Fibroblast of skin of right biceps (primary cell): ENCODE measurements at regions not wholly inside any gene's neighbourhood (a gene's known extent, or its start where the extent isn't known, plus 50 kb on each side); places are given as distances from the start of the nearest gene placed in this dataset.

Source experiments
- DNase-seq: peaks from one replicate; pipeline ENCODE4 v3.0.0-alpha.2; 2013

DNA sequence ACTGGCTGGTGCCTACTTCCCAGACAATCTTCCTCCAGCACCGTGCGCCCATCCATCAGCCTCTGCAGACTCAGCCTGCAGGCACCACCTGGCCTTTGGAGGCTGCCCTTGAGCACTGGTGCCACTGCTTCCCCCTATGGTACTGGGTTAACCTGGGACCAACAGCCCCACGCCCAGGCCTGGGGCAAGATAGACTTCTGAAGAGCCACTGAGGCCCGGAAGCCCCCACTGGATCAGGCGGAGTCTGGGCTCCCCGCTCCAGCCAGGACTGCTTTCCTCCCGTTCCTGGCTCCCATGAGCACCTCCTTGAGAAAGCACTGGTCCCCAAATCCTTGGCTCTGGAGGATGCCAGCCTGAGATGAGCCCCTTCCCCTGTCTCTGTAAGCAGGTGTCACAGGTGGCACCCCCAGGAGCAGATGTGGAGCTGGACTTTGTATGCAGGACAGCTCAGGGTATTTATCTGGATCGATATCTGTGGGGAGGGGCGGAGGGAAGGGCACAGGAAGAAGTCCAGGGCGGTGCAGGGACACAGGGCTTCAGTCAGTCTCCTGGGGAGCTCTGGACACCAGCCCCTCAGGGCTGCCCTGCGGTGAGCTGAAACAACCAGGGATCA, 206.5 kb upstream of the PPP2R2D start:
- DNase-seq, result no peak

DNA sequence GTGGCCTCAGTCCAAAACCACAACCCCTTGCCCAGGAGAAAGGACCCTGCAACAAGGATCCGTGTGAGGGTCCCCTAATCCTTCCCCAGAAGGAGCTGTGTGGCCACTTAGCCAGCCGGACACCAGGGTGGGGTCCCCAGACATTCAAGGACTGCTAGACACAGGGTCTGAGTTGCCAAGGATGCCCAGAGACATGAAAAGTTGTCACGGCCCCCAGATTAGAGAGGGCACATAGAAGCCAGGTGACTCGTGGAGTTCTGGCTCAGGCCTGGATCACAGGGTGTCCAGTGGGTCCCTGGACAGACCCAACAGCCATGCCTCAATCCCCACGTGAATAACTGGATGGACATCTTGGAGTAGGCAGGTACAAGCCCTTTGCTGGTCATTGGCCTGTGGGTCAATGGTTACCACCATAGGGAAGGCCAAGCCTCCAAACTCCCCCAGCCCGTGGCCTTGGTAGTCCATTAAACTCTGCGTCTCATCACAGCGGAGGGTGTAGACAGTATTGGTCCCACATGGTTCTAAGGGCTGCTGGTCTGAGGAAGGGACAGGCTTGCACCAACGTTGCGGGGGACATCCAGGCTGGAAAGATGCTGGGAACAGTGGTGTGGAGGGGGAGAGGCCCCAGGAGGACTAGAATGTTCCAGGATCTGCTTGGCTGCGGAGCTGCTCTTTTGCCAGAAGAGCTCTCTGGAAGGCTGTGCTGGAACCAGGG, 205.9 kb upstream of the PPP2R2D start:
- no peak for DNase-seq

DNA sequence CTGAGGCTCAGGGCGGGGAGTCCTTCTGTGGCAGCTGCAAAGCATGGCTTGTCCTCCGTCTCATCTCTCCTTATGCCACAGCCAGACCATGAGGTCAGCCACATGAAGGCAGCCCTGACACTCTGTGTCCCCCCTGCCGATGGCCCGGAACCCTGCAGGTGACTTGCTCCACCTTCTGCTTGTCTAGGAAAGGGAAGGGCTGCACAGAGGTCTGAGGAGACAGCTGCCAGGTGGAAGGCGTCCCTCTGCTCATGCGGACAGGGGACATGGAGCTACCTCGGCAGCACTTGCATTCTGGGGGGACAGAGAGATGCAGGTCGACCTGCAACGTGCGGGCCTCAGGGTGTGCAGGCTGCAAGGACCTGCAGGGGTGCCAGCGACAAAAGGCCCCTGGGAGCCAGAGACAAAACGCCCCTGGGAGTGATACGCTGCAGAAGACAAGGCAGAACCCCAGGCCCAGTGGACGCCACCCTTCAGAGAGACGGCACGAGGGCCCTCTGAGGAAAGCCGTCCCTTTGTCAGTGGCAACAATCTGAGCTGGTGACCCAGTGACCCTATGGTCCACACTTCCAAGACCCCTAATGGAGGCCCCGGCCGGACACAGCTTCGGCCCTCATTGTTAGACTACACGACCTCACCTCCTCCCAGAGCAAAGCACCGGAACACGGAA, 205.2 kb upstream of the PPP2R2D start:
- DNase-seq, result no peak

DNA sequence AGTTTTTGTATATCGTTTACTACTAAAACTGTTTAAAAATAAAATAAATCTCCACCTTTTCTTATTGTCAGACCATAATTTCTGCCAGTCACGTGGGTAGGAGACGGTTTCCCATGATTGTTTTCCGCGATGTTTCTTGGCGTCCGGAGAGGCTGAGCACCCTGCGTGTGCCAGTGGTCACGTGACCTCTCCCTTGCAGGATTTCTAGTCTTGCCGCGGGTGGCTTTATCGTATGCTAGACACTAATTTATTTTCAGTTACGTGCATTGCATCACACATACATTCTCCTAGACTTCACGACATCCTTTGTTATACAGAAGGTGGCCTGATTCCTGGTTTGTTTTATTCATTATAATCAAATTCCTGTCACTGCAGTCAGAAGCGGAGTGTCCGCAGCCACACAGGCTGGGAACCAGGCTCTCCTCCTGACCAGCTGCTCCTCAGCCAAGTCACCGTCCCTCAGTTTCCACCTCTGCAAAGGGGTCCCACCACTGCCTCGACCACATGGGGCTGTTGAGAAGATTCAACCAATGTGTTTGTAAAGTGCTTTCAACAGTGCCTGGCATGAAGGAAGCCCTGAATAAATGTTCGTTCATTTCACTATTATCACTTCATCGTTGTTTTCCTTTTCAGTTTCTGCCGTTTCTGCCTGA, 203.2 kb upstream of the PPP2R2D start:
- no peak for DNase-seq

DNA sequence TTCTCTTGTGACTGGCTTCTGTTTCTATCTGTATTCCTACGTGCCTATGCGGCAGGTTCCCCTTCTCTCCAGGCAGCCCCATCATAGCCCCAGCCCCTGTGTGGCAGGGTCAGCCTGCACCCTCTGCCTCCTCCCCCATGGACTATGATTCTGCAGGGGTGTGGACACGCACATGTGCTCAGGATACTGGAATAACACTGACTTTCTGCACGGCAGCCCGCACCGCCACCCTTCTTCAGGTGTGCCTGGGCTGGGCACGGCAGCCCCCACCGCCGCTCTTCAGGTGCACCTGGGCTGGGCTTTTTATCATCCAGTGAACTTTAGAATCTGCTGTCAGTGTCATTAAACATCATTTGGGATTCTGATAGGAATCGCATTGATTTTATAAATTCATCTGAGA, 202.6 kb upstream of the PPP2R2D start:
- no peak for DNase-seq

DNA sequence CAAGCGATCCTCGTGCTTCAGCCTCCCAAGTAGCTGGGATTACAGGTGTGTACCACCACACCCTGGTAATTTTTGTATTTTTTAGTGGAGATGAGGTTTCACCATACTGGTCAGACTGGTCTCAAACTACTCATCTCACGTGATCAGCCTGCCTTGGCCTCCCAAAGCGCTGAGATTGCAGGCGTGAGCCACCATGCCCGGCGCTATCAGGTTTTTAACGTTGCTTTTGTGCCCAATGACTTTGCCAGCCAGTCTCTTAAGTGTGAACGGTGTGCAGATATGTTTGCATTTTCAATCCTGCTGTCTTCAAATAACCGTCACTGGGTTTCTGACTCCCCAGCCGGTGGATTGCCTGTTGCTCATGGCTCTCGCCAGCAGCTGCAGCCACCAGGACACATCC, 201.8 kb upstream of the PPP2R2D start:
- no peak for DNase-seq

DNA sequence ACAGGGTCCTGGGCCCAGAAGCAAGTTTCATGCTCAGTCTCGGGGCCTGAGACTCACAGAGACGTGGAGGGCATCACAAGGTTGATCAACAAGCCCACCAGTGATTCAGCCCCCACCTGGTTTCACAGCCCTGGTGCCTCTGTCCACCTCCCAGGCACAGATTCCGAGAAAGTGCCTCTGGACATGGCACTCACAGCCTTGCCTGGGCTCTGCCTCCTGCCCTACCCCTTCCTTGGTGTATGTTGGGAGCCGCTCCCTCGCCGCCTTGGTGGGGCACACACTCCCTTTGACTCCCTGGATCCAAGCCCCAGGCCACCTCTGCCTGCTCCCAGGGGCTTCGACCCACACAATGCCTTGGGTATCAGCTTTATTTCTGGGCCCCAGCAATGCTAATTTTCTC, 200.8 kb upstream of the PPP2R2D start:
- no peak for DNase-seq

DNA sequence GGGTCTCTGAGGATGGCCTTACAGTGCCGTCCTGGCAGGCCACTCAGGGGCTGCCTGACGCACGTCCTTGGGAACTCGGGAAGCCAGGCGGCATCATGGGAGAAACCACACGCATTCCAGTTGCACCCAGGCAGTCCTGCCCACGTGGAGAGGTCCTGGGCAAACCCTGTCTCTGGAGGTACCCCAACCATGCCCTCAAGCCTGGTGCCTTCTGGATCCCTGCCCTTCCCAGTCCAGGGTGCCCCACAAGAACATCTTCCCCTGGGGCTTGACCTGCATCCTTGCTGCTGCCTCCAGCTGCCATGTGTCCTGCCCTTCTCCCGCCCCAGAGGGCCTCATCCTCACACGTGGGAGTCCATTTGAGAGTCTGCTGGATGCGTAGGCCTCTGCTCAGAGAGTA, 200.3 kb upstream of the PPP2R2D start:
- no peak for DNase-seq

DNA sequence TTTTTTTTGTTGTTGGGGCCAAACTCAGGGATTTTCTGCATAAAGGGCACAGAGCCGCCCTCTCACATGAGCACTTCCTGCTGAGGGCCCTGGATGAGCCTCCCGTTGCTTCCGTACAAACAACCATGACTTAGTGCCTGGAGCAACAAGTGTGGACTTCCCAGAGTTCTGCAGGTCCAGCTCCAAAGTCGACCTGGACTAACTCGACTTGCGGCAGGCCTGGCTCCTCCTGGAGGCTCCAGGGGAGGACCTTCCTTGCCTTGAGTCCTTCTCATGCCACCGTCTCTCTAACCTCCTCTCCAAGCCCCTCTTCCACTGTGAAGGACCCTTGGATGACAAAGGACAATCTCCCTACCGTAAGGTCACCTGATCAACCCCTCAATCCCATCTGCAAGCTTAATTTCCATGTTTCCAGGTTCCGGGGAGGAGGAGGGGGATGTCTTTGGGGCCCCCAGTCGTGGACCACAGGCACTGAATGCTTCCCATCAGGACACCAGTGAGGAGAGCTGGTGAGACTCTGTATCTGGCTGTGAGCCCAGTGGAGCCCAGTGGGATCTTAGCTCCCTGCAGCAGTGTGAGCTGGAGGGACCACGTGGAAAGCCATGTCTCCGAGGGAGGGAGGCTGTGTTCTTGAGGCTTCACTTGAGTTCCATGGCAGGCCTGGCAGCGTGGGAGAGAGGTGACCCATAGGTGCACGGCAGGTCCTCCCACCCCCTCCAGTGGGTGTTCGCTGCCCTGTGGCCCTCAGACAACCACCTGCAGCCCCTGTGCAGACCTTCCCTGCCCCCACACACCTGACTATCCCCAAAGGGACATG, 199.5 kb upstream of the PPP2R2D start:
- DNase-seq, result no peak

DNA sequence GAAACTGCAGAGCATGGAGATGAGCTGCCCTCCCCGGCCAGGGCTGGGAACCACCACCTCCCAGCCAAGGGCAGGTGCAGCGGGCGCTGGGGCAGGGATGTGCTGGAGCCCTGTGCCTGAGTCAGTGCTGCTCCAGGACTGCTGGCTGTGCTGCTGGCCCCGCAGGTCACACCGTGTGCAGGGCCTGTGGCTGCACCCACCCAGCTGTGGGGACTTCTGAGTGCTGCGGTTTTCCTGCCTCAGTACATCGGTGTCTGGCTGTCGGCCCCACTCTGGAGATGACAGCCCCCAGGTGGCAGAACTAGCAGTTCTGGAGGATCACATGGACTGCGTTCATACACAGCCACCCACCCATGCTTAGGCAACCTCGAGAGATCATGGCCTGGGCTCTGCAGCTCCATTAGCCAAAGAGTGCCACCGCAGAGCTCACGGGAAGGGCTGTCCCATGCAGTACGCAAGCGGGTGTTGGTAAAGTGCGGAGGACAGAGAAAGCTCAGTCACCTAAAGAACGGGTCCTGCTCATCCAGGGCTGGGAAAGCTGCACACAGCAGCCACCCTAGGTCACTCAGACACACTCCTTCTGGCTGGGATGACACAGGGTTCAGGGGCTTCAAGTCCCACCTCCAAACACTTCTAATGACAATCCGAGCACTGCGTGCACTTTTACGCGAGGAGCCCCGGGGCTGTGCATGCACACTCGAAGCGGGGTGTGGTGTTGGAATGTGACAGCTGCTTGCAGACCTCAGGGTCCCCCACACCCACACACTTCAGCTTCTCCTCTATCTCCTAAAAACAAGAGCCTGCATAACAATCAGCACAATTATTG, 198.1 kb upstream of the PPP2R2D start:
- no peak for DNase-seq

DNA sequence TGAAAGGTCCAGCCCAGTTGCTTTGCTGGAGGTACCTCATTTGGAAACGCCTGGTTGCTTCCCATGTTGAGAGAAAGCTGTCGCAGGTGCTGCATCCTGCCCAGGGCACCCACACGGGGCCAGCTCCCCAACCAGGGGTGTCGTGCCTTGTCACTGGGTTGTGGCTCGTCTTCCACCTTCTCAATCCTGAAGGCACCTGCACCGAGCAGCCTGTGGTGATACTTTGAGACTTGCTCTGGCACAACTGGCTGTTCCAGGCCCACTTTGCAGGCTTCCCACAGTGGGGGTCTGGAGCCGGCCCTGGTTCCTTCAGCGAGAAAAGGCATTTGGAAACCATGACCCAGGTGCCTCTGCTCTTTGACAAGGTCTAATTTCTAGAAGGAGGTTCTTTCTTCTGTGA, 197.3 kb upstream of the PPP2R2D start:
- no peak for DNase-seq

DNA sequence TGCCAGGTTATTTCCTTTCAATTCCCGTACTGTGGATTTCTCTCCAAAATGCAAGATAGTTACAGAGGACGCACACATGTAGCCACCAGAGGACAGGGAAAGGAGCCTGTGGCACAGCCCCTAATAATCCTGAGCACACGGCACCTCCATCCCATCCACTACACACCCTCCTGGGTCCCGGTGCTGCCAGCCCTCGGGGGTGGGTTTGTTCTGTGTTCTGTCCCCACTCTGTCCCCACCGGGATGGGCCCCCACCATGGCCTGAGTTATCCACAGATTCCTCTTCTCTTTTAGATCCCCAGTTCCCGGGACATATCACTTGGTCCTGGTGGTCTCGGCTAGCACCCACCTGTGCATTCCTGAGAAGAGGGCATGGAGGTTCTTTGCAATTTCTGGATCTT, 196.9 kb upstream of the PPP2R2D start:
- DNase-seq, result no peak

DNA sequence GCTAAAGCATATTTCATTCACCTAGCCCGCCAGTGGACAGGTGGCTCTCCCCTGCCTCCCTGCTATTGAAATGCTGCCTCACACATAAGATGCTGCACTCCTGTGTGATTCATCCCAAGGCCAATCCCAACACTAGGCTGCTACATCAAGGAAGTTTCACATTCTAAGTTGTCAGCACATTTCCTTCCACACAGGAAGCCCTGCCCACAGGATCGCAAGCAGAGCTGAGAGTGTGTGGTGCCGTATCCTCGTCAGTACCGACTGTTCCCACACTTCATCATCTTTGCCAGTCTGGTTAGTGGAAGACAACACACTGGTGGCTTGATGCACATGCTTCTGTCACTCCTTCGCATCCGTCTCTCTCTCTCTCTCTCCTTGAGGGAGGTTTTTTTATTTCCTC, 194.3 kb upstream of the PPP2R2D start:
- no peak for DNase-seq

DNA sequence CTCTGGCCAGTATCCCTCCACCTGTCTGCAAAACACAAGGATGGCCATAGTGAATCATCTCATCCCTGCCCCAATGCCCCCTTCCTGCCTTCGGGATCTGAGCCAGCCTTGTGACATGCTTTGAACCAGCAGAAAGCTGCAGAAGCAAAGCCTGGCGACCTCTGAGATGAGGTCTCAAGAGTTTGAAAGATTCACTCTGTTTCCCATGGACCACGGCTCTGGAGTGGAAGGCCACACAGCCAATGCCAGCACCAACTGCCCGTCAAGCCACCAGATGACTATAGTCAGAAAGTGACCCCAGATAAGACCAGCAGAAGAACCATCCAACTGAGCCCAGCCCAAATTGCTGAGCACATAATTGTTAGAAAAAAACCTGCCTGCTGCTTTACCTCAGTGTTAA, 193.9 kb upstream of the PPP2R2D start:
- no peak for DNase-seq

DNA sequence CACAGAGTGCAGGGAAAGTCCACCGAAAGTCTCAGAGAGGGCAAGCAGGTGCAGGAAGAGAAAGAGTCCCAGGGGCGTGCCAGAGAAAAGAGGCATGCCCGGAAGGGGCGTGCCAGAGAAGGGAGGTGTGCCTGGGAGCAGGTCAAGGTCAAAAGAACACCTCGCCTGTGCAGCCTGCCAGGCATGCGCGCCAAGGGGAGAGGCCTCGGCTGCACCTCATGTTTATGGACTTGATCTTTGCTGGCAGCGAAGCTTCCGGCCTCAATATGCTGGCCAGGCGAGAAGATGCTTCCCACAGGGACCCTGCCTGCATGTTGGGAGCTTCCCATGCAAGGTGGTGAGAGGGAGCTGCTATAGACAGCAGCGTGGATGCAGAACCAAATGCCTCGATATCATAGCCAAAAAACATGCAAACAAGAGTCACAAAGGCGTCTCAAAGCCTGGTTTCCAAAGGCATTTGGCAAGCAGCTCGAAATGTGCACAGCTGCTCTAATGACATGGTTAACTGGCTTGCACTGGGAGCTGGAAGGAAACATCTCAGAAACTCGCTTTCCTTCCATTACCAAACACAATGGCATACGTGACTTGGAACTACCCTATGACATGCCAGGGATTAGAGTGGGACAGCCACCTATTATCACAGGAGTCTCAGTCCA, 192.5 kb upstream of the PPP2R2D start:
- no peak for DNase-seq

DNA sequence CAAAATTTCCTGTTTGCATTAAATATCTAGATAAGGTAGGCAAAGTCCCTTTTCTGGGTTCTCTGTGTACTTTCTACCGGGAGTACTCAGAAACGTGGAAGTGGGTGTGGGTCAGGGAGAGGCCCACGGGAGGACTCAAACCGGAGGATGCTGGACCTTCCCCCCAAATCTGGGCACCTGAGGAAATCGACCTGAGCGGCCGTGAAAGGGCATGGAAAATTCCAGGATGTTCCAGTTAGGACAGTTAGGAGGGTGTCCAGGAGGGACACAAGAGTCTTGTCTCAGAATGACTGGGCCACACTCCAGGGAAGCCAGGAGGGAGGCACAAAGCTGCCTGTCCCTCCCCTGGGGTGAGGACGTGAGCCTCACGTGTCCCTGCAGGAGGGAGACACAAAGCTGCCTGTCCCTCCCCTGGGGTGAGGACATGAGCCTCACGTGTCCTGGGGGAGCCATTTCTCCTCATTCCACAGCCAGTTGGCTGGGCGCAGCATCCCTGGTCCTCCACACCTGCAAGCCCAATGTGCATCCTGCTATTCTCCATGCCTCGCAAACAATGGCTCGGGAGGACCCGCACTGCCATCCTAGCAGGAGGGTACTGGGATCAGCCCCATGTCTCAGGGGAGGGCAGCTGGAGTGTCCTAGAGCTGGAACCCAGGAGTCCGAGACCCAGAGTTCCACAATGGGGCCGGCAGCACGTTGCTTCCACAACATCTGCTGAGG, 190.5 kb upstream of the PPP2R2D start:
- no peak for DNase-seq

DNA sequence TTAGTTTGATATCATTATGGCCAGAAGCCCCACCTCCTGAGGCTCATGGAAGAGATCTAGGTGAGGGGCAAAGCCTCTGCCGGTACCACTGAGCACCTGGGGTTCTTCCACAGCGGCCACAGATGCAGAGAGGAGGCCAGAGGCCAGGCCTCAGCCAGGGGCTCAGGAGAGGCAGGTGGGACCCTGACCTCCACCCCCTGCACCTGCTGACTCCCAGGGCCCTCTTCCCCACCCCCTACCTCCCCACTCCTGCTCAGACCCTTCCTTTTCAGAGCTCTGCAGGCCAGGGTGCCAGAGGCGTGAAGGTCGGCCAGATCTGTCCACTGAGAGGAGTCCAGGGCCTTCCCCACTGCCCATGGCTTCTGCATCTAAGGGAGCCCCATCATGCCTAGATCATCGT, 178.7 kb upstream of the PPP2R2D start:
- no peak for DNase-seq

DNA sequence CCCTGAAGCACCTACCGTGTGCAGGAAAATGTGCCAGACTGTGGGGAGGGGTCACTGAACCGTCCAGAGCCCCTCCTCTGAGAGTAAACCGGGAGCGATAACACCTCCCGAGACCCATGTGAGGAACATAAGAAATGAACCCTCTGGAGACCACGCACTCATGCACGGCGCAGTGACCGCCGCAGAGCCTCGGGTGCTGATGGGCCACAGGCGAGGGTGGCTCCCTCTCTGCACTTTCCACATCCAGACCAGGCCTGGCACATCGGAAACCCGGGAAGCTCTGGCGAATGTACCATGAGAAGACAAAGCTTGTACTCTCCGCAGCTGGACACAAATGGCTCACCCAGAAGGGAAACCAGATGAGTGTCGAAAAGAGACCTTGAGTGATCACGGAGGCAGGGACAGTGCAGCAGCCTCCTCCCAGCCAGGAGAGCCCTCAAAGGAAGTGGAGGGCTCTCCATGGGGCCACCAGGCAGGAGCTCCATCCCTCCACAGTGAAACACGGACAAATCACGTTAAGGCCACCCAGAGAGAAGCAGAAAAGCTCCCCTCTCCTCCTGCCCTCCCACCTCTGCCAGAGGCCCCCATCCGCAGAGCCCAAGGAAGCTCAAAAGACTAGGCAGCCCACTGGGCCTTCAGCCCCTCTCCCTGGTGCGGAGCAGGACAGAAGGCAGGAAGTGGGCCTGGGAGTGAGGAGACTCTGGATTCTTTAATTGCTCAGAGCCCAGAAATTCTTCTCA, 178.1 kb upstream of the PPP2R2D start:
- DNase-seq, result no peak

DNA sequence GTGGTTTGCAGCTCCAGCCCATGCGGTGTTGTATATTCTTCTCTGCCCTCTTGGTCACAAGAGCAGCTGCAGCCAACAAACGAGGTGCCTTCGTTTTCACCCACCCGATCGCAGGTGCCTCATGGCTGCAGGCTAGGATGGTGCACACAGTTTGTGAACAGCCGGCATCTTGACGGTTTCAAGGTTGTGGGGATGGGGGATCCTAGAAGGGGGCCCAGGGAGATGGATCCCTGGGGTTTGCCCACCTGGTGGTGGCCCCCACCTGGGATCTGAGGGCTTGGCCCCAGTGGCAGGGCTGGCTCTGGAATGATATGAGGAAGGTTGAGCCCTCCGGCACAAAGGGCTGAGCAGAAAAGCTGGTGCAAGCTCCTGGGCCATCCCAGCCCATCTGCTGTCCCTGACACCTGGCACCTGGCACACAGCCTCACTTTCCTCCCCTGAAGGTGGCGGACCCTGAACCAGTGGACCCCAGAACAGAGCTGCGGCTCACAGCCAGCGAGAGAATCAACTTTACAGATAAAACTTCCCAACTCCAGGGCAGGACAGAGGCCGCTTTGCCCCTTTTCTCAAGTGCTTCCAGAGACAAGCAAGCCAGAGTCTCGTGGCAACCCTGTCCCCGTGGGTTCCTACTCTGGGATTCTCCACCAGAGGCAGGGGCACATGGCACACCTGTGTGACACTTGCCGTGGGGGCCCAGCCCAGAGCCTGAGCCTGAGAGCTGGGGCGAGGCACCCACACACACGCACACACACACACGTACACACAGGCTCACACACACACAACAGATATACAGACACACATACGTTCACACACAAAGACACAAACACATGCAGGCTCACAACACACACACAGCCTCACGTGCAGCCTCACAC, 177.3 kb upstream of the PPP2R2D start:
- DNase-seq, result no peak
